Osteoblast (primary cell): ENCODE measurements at regions not wholly inside any gene's neighbourhood (a gene's known extent, or its start where the extent isn't known, plus 50 kb on each side); places are given as distances from the start of the nearest gene placed in this dataset.

Experiments
- DNase-seq: peaks from one replicate; pipeline ENCODE4 v3.0.0; 2011; ENCODE audit warnings: low spot score, mixed read lengths; ENCODE audit not compliant: insufficient read length; ENCODE audit errors: missing footprints
- H2AFZ ChIP-seq: 2 replicates; pipeline ENCODE4 v1.6.0; 2011; ENCODE audit warnings: mild to moderate bottlenecking, low read length
- H3K27ac ChIP-seq: 2 replicates; pipeline ENCODE4 v1.5.1; 2011; ENCODE audit warnings: mild to moderate bottlenecking, low read depth, low read length, moderate library complexity
- H3K27me3 ChIP-seq: 2 replicates; pipeline ENCODE4 v1.6.0; 2012; ENCODE audit warnings: mild to moderate bottlenecking, control low read depth, inconsistent platforms, low read length, moderate library complexity; ENCODE audit not compliant: insufficient read depth
- H3K36me3 ChIP-seq: 2 replicates; pipeline ENCODE4 v1.5.1; 2011; ENCODE audit warnings: mild to moderate bottlenecking, low read length, control low read depth, moderate library complexity; ENCODE audit not compliant: insufficient read depth
- H3K4me1 ChIP-seq: 2 replicates; pipeline ENCODE4 v1.5.1; 2011; ENCODE audit warnings: mild to moderate bottlenecking, low read length, control low read depth, moderate library complexity; ENCODE audit not compliant: insufficient read depth
- H3K4me2 ChIP-seq: 2 replicates; pipeline ENCODE4 v1.6.0; 2011; ENCODE audit warnings: mild to moderate bottlenecking, low read length; ENCODE audit not compliant: insufficient read depth
- H3K4me3 ChIP-seq: fragments of 200-600 bp; sonication (generic); 3 replicates; pipeline ENCODE4 v1.5.1; 2012; ENCODE audit warnings: mild to moderate bottlenecking, low read length, inconsistent platforms; ENCODE audit not compliant: insufficient read depth
- H3K79me2 ChIP-seq: 2 replicates; pipeline ENCODE4 v1.6.0; 2012; ENCODE audit warnings: mild to moderate bottlenecking, low read length, control low read depth, inconsistent platforms; ENCODE audit not compliant: insufficient read depth
- H3K9me3 ChIP-seq: 2 replicates; pipeline ENCODE4 v1.5.1; 2011; ENCODE audit warnings: low read depth, low read length, control low read depth
- H4K20me1 ChIP-seq: 2 replicates; pipeline ENCODE4 v1.6.0; 2012; ENCODE audit warnings: mild to moderate bottlenecking, low read length, control low read depth; ENCODE audit not compliant: insufficient read depth
- TF ChIP-seq, protein P1 (sequence below): IDR thresholded peaks from 2 replicates; pipeline ENCODE4 v1.5.1; 2011; ENCODE audit warnings: mild to moderate bottlenecking, low read depth, low read length, moderate library complexity; ENCODE audit errors: extremely low read depth

DNA sequence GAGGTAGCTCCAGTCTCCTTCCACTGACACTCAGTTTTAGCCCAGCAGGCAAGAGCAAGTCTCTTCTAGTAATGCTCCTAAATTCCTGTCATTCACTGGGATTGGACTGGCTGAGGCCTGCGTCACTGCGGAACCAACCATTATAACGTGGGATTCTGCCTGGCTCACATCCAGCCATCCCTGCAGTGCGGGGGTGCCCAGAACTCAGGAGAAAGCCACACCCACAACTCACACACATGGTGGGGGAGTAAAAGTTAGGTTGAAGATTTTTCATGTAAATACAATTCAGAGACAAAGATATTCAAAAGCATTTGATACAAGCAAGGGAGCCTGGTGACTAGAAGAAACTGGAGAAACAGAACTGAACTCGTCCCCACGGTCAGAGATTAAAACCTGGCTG, 504.0 kb upstream of the CDH4 start:
- H3K27ac ChIP-seq: no peak overlapping the region
- no peaks in the 10 kb centered on the region for H3K9me3 ChIP-seq
- no peak overlapping the region for H3K4me3 ChIP-seq
- no peaks in the 10 kb centered on the region for H3K36me3 ChIP-seq
- DNase-seq: no peak
- TF ChIP-seq, protein P1, sequence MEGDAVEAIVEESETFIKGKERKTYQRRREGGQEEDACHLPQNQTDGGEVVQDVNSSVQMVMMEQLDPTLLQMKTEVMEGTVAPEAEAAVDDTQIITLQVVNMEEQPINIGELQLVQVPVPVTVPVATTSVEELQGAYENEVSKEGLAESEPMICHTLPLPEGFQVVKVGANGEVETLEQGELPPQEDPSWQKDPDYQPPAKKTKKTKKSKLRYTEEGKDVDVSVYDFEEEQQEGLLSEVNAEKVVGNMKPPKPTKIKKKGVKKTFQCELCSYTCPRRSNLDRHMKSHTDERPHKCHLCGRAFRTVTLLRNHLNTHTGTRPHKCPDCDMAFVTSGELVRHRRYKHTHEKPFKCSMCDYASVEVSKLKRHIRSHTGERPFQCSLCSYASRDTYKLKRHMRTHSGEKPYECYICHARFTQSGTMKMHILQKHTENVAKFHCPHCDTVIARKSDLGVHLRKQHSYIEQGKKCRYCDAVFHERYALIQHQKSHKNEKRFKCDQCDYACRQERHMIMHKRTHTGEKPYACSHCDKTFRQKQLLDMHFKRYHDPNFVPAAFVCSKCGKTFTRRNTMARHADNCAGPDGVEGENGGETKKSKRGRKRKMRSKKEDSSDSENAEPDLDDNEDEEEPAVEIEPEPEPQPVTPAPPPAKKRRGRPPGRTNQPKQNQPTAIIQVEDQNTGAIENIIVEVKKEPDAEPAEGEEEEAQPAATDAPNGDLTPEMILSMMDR: no peak
- H3K27me3 ChIP-seq: no peaks in the 10 kb centered on the region
- no peaks in the 10 kb centered on the region for H3K4me1 ChIP-seq
- no peak overlapping the region for H2AFZ ChIP-seq
- H3K4me2 ChIP-seq: no peak overlapping the region
- no peaks in the 10 kb centered on the region for H3K79me2 ChIP-seq
- no peaks in the 10 kb centered on the region for H4K20me1 ChIP-seq

DNA sequence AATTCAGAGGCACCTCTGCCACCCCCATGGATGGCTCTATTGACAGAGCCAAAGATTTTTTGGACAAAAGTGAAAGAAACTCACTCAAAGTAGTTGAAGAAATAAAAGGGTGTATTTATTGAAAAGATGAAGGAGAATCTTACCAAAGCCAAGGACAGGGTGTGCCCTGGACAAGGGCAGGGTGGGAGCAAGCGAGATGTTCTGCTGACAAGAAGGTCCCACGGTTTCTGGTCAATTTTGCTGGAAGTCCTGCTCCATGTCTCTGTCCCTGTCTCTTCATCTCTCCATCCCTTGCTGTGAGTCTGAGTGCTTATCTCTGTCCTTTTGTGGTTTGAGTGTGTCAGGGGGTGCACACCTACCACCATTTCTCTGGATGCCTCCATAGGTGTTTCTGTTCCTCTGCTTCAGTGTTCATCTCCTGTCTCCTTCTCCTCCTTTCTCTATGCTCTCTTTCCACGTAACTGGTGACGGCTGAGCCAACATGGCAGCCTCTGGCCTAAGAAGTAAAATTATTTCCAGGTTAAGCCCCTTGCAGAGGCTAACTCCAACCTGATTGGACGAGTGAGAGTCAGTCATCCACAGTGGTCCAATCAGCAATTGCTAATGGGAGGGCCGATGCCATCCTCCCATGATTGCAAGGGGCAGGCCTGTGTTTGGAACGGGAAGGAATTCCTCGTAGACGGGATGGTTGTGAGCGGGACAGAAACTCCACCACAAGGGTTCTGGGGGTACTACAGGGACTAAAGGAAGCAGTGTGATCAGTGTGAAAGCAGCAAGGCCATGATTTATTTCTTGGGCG, 502.1 kb upstream of the CDH4 start:
- H3K27ac ChIP-seq: no peak overlapping the region
- H2AFZ ChIP-seq: no peak overlapping the region
- TF ChIP-seq, protein P1: no peak
- no peaks in the 10 kb centered on the region for H4K20me1 ChIP-seq
- no peaks in the 10 kb centered on the region for H3K36me3 ChIP-seq
- no peaks in the 10 kb centered on the region for H3K27me3 ChIP-seq
- no peak overlapping the region for H3K4me2 ChIP-seq
- H3K4me1 ChIP-seq: no peaks in the 10 kb centered on the region
- no peak overlapping the region for H3K4me3 ChIP-seq
- no peaks in the 10 kb centered on the region for H3K79me2 ChIP-seq
- no peaks in the 10 kb centered on the region for H3K9me3 ChIP-seq
- DNase-seq: no peak

DNA sequence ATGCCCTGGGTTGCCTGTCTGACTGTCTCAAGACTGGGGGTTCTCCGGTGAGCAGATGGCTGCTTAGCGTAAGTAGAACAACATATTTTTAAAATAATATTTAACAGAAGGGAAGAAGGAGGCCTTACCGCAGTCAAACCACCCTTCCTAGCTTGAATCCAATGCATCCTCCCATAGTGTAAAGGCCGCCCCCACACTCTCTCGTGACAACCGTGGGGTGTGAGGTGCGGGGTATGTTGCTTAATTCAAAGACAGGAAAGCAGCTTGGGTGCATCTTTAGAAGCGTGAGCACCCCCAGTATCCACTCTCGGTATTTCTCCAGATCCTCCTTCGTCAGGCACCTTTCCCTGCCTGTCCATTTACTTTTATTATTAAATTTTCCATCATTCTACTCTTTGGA, 501.2 kb upstream of the CDH4 start:
- Histone ChIP-seq H2AFZ (no peak overlapping the region), H3K4me1 (no peaks in the 10 kb centered on the region), H3K27ac (no peak overlapping the region), H3K27me3 (no peaks in the 10 kb centered on the region), H3K79me2 (no peaks in the 10 kb centered on the region), H3K36me3 (no peaks in the 10 kb centered on the region), H3K4me3 (no peak overlapping the region), H3K9me3 (no peaks in the 10 kb centered on the region), H4K20me1 (no peaks in the 10 kb centered on the region), H3K4me2 (no peak overlapping the region)
- DNase-seq: no peak
- TF ChIP-seq, protein P1: no peak

DNA sequence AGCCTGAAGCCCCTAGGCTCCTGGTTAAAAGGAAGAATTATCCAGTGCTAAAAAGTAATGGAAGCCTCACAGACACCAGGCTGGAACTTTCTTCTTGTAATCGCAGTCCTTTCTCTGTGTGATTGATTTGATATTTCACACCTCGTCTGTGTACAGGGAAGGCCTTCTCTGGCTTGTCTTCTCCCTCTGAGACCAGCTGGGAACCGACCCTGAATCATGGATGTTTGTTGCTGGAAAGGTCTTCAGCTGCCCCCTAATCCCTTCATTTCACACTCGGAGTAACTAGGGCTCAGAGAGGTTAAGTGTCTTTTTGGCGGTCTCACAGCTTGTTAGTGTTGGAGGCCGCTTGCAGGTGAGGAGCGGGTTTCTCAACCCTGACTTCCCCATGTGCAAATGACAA, 500.2 kb upstream of the CDH4 start:
- no peaks in the 10 kb centered on the region for H4K20me1 ChIP-seq
- H3K4me3 ChIP-seq: no peak overlapping the region
- DNase-seq: no peak

More for the DNA sequence above, 500.2 kb upstream of the CDH4 start:
- H3K36me3 ChIP-seq: no peaks in the 10 kb centered on the region
- no peaks in the 10 kb centered on the region for H3K79me2 ChIP-seq
- no peaks in the 10 kb centered on the region for H3K9me3 ChIP-seq
- H3K4me2 ChIP-seq: no peak overlapping the region
- TF ChIP-seq, protein P1: no peak
- no peak overlapping the region for H3K27ac ChIP-seq
- H3K4me1 ChIP-seq: no peaks in the 10 kb centered on the region
- no peak overlapping the region for H2AFZ ChIP-seq
- H3K27me3 ChIP-seq: no peaks in the 10 kb centered on the region
